ENCODE measurements at regions not wholly inside any gene's neighbourhood (a gene's known extent, or its start where the extent isn't known, plus 50 kb on each side); places are given as distances from the start of the nearest gene placed in this dataset.

DNA sequence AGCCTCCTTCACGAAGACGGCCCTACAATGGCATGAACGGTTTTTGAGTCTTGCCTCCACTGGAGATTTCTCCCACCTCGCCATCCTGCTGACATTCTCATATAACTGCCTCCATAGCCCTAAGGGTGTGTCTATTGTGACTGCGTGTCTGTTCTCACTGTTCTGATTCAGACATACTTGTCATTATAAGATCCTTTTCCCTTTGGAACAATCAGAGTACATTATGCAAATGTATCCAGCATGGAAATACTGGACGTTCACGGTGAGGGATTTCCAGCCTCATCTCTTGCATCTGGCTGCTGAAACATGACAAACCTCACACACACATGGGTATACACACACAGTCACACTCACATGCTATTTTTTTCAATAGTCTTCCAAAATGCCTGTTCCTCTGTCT is 402.1 kb downstream of the DIRAS2 start:
- H2AFZ ChIP-seq (ENCODE audit: low read length) = no peak overlapping the region
- no peak for DNase-seq (ENCODE audit: insufficient read length, low spot score, missing footprints)
- no peaks in the 10 kb centered on the region for H3K9me3 ChIP-seq (ENCODE audit: low read depth, low read length)
- H3K79me2 ChIP-seq (ENCODE audit: insufficient read depth, low read length) = no peaks in the 10 kb centered on the region
- TF ChIP-seq, protein P1, sequence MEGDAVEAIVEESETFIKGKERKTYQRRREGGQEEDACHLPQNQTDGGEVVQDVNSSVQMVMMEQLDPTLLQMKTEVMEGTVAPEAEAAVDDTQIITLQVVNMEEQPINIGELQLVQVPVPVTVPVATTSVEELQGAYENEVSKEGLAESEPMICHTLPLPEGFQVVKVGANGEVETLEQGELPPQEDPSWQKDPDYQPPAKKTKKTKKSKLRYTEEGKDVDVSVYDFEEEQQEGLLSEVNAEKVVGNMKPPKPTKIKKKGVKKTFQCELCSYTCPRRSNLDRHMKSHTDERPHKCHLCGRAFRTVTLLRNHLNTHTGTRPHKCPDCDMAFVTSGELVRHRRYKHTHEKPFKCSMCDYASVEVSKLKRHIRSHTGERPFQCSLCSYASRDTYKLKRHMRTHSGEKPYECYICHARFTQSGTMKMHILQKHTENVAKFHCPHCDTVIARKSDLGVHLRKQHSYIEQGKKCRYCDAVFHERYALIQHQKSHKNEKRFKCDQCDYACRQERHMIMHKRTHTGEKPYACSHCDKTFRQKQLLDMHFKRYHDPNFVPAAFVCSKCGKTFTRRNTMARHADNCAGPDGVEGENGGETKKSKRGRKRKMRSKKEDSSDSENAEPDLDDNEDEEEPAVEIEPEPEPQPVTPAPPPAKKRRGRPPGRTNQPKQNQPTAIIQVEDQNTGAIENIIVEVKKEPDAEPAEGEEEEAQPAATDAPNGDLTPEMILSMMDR (IDR thresholded peaks at IDR 0.05; ENCODE audit: extremely low read depth, low read depth, low read length) = no peak
- no peaks in the 10 kb centered on the region for H4K20me1 ChIP-seq (ENCODE audit: insufficient read depth, low read length)
- H3K36me3 ChIP-seq (ENCODE audit: insufficient read depth, low read length) = no peaks in the 10 kb centered on the region
- no peaks in the 10 kb centered on the region for H3K4me1 ChIP-seq (ENCODE audit: insufficient read depth, low read length)
- H3K27me3 ChIP-seq (ENCODE audit: insufficient read depth, low read length) = no peaks in the 10 kb centered on the region
- no peak overlapping the region for H3K27ac ChIP-seq (ENCODE audit: low read depth, low read length)
- no peak overlapping the region for H3K4me2 ChIP-seq (ENCODE audit: insufficient read depth, low read length)
- H3K4me3 ChIP-seq (ENCODE audit: insufficient read depth, low read length) = no peak overlapping the region

DNA sequence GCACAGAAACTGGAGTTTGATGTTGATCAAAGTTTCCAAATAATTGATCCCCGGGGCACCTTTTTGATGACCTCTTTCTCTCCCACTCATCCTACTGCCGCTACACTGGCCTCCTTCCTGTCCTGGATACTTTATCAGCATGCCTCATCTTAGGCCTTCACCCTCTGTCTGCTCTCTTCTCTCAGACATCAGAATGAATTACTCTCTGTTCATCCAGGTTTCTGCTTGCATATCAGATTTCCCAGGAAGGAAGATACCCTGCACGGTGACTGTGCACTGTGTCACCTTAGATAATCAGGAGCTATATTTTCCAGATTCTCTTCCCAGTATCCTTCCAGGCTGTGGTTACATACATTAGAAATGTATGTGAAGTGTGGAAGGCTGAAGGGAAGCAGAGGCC is 397.0 kb downstream of the DIRAS2 start:
- TF ChIP-seq, protein P1 (IDR thresholded peaks at IDR 0.05; ENCODE audit: extremely low read depth, low read depth, low read length) = no peak
- H3K79me2 ChIP-seq (ENCODE audit: insufficient read depth, low read length) = no peaks in the 10 kb centered on the region
- DNase-seq (ENCODE audit: insufficient read length, low spot score, missing footprints) = no peak
- no peak overlapping the region for H2AFZ ChIP-seq (ENCODE audit: low read length)
- no peak overlapping the region for H3K4me2 ChIP-seq (ENCODE audit: insufficient read depth, low read length)
- no peaks in the 10 kb centered on the region for H4K20me1 ChIP-seq (ENCODE audit: insufficient read depth, low read length)
- no peak overlapping the region for H3K4me3 ChIP-seq (ENCODE audit: insufficient read depth, low read length)
- H3K9me3 ChIP-seq (ENCODE audit: low read depth, low read length) = no peaks in the 10 kb centered on the region
- H3K36me3 ChIP-seq (ENCODE audit: insufficient read depth, low read length) = no peaks in the 10 kb centered on the region
- no peaks in the 10 kb centered on the region for H3K27me3 ChIP-seq (ENCODE audit: insufficient read depth, low read length)
- H3K4me1 ChIP-seq (ENCODE audit: insufficient read depth, low read length) = no peaks in the 10 kb centered on the region
- no peak overlapping the region for H3K27ac ChIP-seq (ENCODE audit: low read depth, low read length)

DNA sequence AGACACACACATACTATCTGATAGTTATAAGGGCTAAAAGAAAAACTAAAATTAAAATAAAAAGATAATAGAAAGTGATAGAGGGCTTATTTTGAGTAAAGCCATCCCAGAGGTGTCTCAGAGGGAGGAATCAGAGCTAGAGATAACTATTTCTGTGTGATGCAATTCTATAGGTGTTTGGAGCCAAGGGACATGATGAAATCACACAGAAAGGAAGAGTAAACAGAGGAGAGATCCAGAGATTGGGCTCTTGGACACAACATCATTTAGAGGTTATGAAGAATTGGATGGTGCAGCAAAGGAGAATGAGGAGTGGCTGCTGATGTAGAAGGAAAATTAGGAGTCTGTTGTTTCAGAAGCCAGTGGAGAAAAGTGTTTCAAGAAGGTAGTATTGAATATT is 393.5 kb downstream of the DIRAS2 start:
- TF ChIP-seq, protein P1 (IDR thresholded peaks at IDR 0.05; ENCODE audit: extremely low read depth, low read depth, low read length) = no peak

DNA sequence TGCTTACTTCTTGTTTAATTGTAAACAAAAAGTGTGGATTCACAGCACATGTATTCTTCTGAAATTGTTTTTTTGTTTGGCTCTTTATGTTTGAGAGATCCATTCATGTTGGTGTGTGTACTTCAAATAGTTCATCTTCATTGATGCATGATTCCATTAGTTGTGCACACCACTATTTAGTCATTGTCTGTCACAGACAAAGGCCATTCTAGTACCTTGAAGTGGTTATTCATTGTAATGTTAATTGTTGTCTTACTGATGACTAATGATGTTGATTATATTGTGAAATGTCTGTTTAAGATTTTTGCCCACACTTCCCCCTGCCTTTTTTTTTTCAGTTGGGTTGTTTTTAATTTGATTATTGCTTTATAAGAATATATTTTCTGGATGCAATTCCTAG is 391.3 kb downstream of the DIRAS2 start:
- no peaks in the 10 kb centered on the region for H3K4me1 ChIP-seq (ENCODE audit: insufficient read depth, low read length)
- no peak overlapping the region for H3K4me2 ChIP-seq (ENCODE audit: insufficient read depth, low read length)
- DNase-seq (ENCODE audit: insufficient read length, low spot score, missing footprints) = no peak
- H3K4me3 ChIP-seq (ENCODE audit: insufficient read depth, low read length) = no peak overlapping the region
- H3K27ac ChIP-seq (ENCODE audit: low read depth, low read length) = no peak overlapping the region
- H3K9me3 ChIP-seq (ENCODE audit: low read depth, low read length) = no peaks in the 10 kb centered on the region
- H4K20me1 ChIP-seq (ENCODE audit: insufficient read depth, low read length) = no peaks in the 10 kb centered on the region
- H3K27me3 ChIP-seq (ENCODE audit: insufficient read depth, low read length) = no peaks in the 10 kb centered on the region
- no peak overlapping the region for H2AFZ ChIP-seq (ENCODE audit: low read length)
- TF ChIP-seq, protein P1 (IDR thresholded peaks at IDR 0.05; ENCODE audit: extremely low read depth, low read depth, low read length) = no peak
- no peaks in the 10 kb centered on the region for H3K79me2 ChIP-seq (ENCODE audit: insufficient read depth, low read length)
- H3K36me3 ChIP-seq (ENCODE audit: insufficient read depth, low read length) = no peaks in the 10 kb centered on the region

More for the DNA sequence above, 393.5 kb downstream of the DIRAS2 start:
- Histone ChIP-seq H3K9me3 (ENCODE audit: low read depth, low read length) (no peaks in the 10 kb centered on the region), H3K36me3 (ENCODE audit: insufficient read depth, low read length) (no peaks in the 10 kb centered on the region), H3K4me3 (ENCODE audit: insufficient read depth, low read length) (no peak overlapping the region), H3K79me2 (ENCODE audit: insufficient read depth, low read length) (no peaks in the 10 kb centered on the region), H4K20me1 (ENCODE audit: insufficient read depth, low read length) (no peaks in the 10 kb centered on the region), H3K4me2 (ENCODE audit: insufficient read depth, low read length) (no peak overlapping the region), H2AFZ (ENCODE audit: low read length) (no peak overlapping the region), H3K4me1 (ENCODE audit: insufficient read depth, low read length) (no peaks in the 10 kb centered on the region), H3K27me3 (ENCODE audit: insufficient read depth, low read length) (no peaks in the 10 kb centered on the region), H3K27ac (ENCODE audit: low read depth, low read length) (no peak overlapping the region)
- DNase-seq (ENCODE audit: insufficient read length, low spot score, missing footprints) = no peak
